Sigmoid colon (tissue), 6 donors: ENCODE measurements at regions not wholly inside any gene's neighbourhood (a gene's known extent, or its start where the extent isn't known, plus 50 kb on each side); places are given as distances from the start of the nearest gene placed in this dataset.

Experiments used
- DNase-seq: peaks from one replicate; pipeline ENCODE4 v3.0.0-alpha.2; 2019
- H3K27ac ChIP-seq, 4 donors: fragments of 200-600 bp; sonication (generic); one replicate each; pipeline ENCODE4 v1.5.1; 2016 to 2019; ENCODE audit warnings: mild to moderate bottlenecking in 1 of 4
- H3K27me3 ChIP-seq, 3 donors: fragments of 200-600 bp; sonication (generic); one replicate each; pipeline ENCODE4 v1.5.1; 2019; ENCODE audit warnings: mild to moderate bottlenecking in 1 of 3
- H3K36me3 ChIP-seq, 4 donors: fragments of 200-600 bp; sonication (generic); one replicate each; pipeline ENCODE4 v1.5.1; 2016 to 2019
- H3K4me1 ChIP-seq, 4 donors: fragments of 200-600 bp; sonication (generic); one replicate each; pipeline ENCODE4 v1.5.1; 2017 to 2019
- H3K4me3 ChIP-seq, 4 donors: fragments of 200-600 bp; sonication (generic); one replicate each; pipeline ENCODE4 v1.5.1; 2017 to 2019; ENCODE audit warnings: mild to moderate bottlenecking in 2 of 4, moderate library complexity in 1 of 4
- H3K9me3 ChIP-seq, 4 donors: fragments of 200-600 bp in 3 of 4; sonication (generic) in 3 of 4; one replicate each; pipeline versions ENCODE4 v1.5.1 to v1.6.1; 2013 to 2019
- CTCF ChIP-seq, 4 experiments: fragments of 450-650 bp in 3 of 4; fragments of 200-600 bp in 1 of 4; IDR thresholded peaks; one replicate each; pipeline ENCODE4 v1.5.1; 2016 to 2019; ENCODE audit warnings: antibody characterized with exemption in 4 of 4, mild to moderate bottlenecking in 3 of 4, moderate library complexity in 2 of 4
- EP300 ChIP-seq, 4 donors: sonication (generic); formaldehyde crosslinking; IDR thresholded peaks; one replicate each; pipeline ENCODE4 v1.6.1; 2017; ENCODE audit warnings: antibody characterized with exemption in 4 of 4
- POLR2A ChIP-seq, 2 donors: fragments of 450-650 bp; IDR thresholded peaks; one replicate each; pipeline ENCODE4 v1.6.1; 2016; ENCODE audit warnings: antibody characterized with exemption in 2 of 2, mild to moderate bottlenecking in 2 of 2, moderate library complexity in 2 of 2
- POLR2AphosphoS5 ChIP-seq, 4 donors: sonication (generic); formaldehyde crosslinking; IDR thresholded peaks; one replicate each; pipeline ENCODE4 v1.6.1; 2017; ENCODE audit warnings: antibody characterized with exemption in 4 of 4
- WGBS, 2 donors: extraction: QIAGEN DNeasy Blood & Tissue Kit; methylation state at CpG; one replicate each; pipeline ENCODE4 v1.1.7; 2013; 5-methylcytosine and 5-hydroxymethylcytosine counted together
- intact Hi-C: fragments of 100-400 bp; cut with DNase I; formaldehyde crosslinking; loops from one replicate; pipeline ENCODE4 v1.15.1; 2023
- donor health status: healthy with polysubstance abuse.
- donor health status: healthy.

- intact Hi-C loops, result no loop called here
These were observed 72.0 kb downstream of the SLC4A3 start for GRCh38 chr2:219699440-219699821.

GRCh38 chr2:219701847-219702634 is 74.6 kb downstream of the SLC4A3 start:
- Histone ChIP-seq H3K4me3 (no peak overlapping the region), H3K4me1 (peaks cover 0 to 13% (median 9%) of the 10 kb centered on the region in 4 donors), H3K9me3 (no peaks in the 10 kb centered on the region), H3K36me3 (no peaks in the 10 kb centered on the region), H3K27ac (no peak overlapping the region), H3K27me3 (no peaks in the 10 kb centered on the region)
- TF ChIP-seq EP300 (IDR thresholded peaks at IDR 0.05) (no peak), CTCF (IDR thresholded peaks at IDR 0.05) (no peak), POLR2A (IDR thresholded peaks at IDR 0.05) (no peak), POLR2AphosphoS5 (IDR thresholded peaks at IDR 0.05) (peak in 1 of 4 donors; percentile 7)
- intact Hi-C loops, result no loop called here
- 62 to 76% methylated on average over 8 of the region's 8 CpGs for WGBS, 2 donors
- no peak for DNase-seq

More at GRCh38 chr2:219699440-219699821, 72.0 kb downstream of the SLC4A3 start:
- no peak overlapping the region for H3K27ac ChIP-seq
- 79 to 89% methylated on average over 8 of the region's 8 CpGs for WGBS, 2 donors
- no peaks in the 10 kb centered on the region for H3K36me3 ChIP-seq
- no peaks in the 10 kb centered on the region for H3K27me3 ChIP-seq
- H3K9me3 ChIP-seq, result no peaks in the 10 kb centered on the region
- no peak for TF ChIP-seq POLR2AphosphoS5 (IDR thresholded peaks at IDR 0.05)
- TF ChIP-seq EP300 (IDR thresholded peaks at IDR 0.05), result no peak
- TF ChIP-seq CTCF (IDR thresholded peaks at IDR 0.05), result no peak
- TF ChIP-seq POLR2A (IDR thresholded peaks at IDR 0.05), result no peak
- peaks cover 0 to 13% (median 9%) of the 10 kb centered on the region in 4 donors for H3K4me1 ChIP-seq
- no peak overlapping the region for H3K4me3 ChIP-seq
- DNase-seq, result no peak

DNA sequence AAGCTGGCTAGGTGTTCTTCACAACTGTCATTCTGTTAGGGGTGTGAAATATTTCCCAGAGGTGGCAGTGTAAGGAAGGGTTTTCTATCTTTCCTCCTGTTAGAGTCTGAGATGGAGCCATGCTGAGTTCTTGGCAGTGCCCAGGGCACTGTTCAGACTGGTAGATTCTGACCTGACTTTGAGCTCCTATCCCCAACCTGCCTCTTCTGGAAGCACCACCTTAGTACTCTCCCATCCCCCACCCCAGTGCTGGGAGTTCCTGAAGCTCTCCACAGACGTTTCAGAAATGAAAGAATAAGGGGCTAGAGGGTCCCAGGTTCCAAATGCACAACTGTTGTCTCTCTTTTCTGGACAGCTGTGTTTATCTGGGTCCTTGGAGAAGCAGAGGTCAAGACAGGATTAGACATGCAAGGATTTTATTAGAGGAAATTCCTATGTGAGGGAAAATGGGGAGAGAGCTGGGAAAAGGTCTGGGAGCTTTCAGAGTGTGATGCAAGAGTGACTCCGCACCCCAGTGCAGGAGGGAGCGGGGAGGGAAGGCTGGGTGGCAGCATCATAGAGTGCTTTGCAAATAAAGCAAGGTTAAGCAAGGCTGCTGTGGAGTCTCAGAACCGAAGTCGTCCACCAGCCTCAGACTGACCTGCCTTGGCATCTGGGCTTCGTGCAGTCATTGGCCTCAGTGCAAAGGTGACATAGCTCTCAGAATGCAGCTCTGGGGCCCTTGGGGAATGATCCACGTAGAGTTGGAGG is 75.5 kb downstream of the SLC4A3 start:
- 58 to 59% methylated on average over 7 of the region's 7 CpGs for whole genome bisulfite sequencing, 2 donors
- no peak overlapping the region for H3K4me3 ChIP-seq
- no peak for TF ChIP-seq EP300 (IDR thresholded peaks at IDR 0.05)

GRCh38 chr2:219704878-219705277 is 77.4 kb downstream of the SLC4A3 start:
- DNase-seq, result no peak
- no peak for TF ChIP-seq CTCF (IDR thresholded peaks at IDR 0.05)
- TF ChIP-seq POLR2AphosphoS5 (IDR thresholded peaks at IDR 0.05), result no peak
- TF ChIP-seq POLR2A (IDR thresholded peaks at IDR 0.05), result no peak
- no peak for TF ChIP-seq EP300 (IDR thresholded peaks at IDR 0.05)
- H3K27ac ChIP-seq, result no peak overlapping the region
- H3K36me3 ChIP-seq, result no peaks in the 10 kb centered on the region
- peaks cover 0 to 20% (median 9%) of the 10 kb centered on the region in 4 donors for H3K4me1 ChIP-seq
- H3K9me3 ChIP-seq, result no peaks in the 10 kb centered on the region
- intact Hi-C loops, result no loop called here
- no peak overlapping the region for H3K4me3 ChIP-seq
- H3K27me3 ChIP-seq, result no peaks in the 10 kb centered on the region
- WGBS, 2 donors, result 87 to 89% methylated on average over 2 of the region's 2 CpGs

More for the DNA sequence above, 75.5 kb downstream of the SLC4A3 start:
- no peaks in the 10 kb centered on the region for H3K27me3 ChIP-seq
- H3K36me3 ChIP-seq, result no peaks in the 10 kb centered on the region
- H3K4me1 ChIP-seq, result peaks cover 0 to 13% (median 9%) of the 10 kb centered on the region in 4 donors
- intact Hi-C loops, result no loop called here
- no peaks in the 10 kb centered on the region for H3K9me3 ChIP-seq
- no peak for DNase-seq
- H3K27ac ChIP-seq, result no peak overlapping the region

DNA sequence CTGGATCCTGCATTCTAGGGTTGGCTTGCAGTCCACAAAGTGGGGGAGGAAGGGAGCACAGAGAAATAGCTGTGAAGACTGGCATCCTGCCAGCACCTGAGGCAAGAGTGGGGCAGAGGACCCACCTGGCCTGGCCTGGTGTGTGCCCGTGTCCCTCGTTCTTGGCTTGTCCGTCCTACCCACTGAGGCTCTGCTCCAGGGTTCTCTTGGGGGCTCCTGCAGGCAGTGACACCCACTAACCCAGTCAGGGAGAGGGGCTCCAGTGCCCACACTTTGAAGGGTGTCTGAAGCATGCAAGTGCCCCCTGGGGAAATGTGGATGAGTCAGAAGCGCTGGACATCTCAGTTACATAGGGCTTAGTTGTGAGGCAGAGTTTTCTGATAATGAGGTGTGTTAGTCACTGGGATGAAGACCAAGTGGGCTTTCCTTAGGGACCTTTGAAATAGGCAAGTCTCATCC is 79.4 kb downstream of the SLC4A3 start:
- H3K4me1 ChIP-seq, result peaks cover 0 to 15% (median 5%) of the 10 kb centered on the region in 4 donors
- DNase-seq, result no peak
- 93 to 96% methylated on average over 4 of the region's 4 CpGs for WGBS, 2 donors
- no peaks in the 10 kb centered on the region for H3K9me3 ChIP-seq
- H3K27me3 ChIP-seq, result no peaks in the 10 kb centered on the region
- intact Hi-C loops, result no loop called here
- H3K4me3 ChIP-seq, result no peak overlapping the region
- no peak overlapping the region for H3K27ac ChIP-seq
- no peaks in the 10 kb centered on the region for H3K36me3 ChIP-seq
- TF ChIP-seq POLR2AphosphoS5 (IDR thresholded peaks at IDR 0.05) (no peak), POLR2A (IDR thresholded peaks at IDR 0.05) (no peak), CTCF (IDR thresholded peaks at IDR 0.05) (no peak), EP300 (IDR thresholded peaks at IDR 0.05) (no peak)
